HL-60 (cell line): ENCODE measurements at regions not wholly inside any gene's neighbourhood (a gene's known extent, or its start where the extent isn't known, plus 50 kb on each side); places are given as distances from the start of the nearest gene placed in this dataset.

Experiments
- DNase-seq, 2 experiments: peaks; one replicate each; pipeline ENCODE4 v3.0.0-alpha.2; 2010 to 2020; ENCODE audit warnings: low read depth in 1 of 2, low spot score in 1 of 2
- H3K27ac ChIP-seq: fragments of 250-450 bp; sonication (Bioruptor Pico); replicated peaks from 2 replicates; pipeline ENCODE4 v1.5.1; 2020; ENCODE audit warnings: mild to moderate bottlenecking, moderate library complexity
- H3K27me3 ChIP-seq: fragments of 250-450 bp; sonication (Bioruptor Pico); 2 replicates; pipeline ENCODE4 v1.5.1; 2021; ENCODE audit warnings: mild to moderate bottlenecking, moderate library complexity; ENCODE audit not compliant: insufficient read depth, poor library complexity, severe bottlenecking
- H3K4me3 ChIP-seq: replicated peaks from 2 replicates; pipeline ENCODE4 v1.5.1; 2011; ENCODE audit warnings: mild to moderate bottlenecking, control low read depth, low read length; ENCODE audit not compliant: insufficient read depth
- GABPA ChIP-seq: IDR thresholded peaks from 2 replicates; pipeline ENCODE4 v1.6.1; 2012; ENCODE audit warnings: low read depth
- POLR2AphosphoS5 ChIP-seq: IDR thresholded peaks from 2 replicates; pipeline ENCODE4 v1.6.1; 2012; ENCODE audit warnings: low read depth
- SPI1 ChIP-seq: IDR thresholded peaks from 2 replicates; pipeline ENCODE4 v1.6.1; 2012; ENCODE audit warnings: low read depth, mild to moderate bottlenecking, borderline replicate concordance
- TF ChIP-seq, protein P1 (sequence below): IDR thresholded peaks from 2 replicates; pipeline ENCODE4 v1.6.1; 2012; ENCODE audit warnings: low read depth; ENCODE audit not compliant: insufficient replicate concordance
- TF ChIP-seq, protein P2 (sequence below): IDR thresholded peaks from one replicate; pipeline ENCODE4 v1.5.1; 2011; ENCODE audit warnings: low read length, control low read depth, inconsistent platforms; ENCODE audit not compliant: insufficient read depth

DNA sequence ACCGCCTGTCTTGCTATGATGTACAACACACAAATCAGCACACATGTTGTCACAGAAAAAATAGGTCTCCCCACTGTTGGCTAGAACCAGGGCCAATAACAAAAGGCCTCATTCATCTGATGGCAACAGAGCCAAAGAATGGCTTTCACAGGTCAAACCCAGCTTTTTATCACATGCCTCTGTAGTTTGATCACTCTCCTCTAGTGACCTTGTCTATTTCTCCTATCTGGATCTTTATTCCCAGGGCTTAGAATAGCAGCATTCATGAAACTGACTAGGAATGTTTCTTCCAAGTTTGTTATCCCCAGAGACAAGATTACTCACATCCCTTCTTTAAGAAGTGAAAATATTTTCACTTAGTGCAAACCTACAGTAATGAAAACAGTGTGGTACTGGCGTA, 285.8 kb upstream of the GYPC start:
- Histone ChIP-seq H3K4me3 (no peak overlapping the region), H3K27me3 (no peaks in the 10 kb centered on the region), H3K27ac (no peak overlapping the region)
- DNase-seq: no peak
- TF ChIP-seq, protein P1, sequence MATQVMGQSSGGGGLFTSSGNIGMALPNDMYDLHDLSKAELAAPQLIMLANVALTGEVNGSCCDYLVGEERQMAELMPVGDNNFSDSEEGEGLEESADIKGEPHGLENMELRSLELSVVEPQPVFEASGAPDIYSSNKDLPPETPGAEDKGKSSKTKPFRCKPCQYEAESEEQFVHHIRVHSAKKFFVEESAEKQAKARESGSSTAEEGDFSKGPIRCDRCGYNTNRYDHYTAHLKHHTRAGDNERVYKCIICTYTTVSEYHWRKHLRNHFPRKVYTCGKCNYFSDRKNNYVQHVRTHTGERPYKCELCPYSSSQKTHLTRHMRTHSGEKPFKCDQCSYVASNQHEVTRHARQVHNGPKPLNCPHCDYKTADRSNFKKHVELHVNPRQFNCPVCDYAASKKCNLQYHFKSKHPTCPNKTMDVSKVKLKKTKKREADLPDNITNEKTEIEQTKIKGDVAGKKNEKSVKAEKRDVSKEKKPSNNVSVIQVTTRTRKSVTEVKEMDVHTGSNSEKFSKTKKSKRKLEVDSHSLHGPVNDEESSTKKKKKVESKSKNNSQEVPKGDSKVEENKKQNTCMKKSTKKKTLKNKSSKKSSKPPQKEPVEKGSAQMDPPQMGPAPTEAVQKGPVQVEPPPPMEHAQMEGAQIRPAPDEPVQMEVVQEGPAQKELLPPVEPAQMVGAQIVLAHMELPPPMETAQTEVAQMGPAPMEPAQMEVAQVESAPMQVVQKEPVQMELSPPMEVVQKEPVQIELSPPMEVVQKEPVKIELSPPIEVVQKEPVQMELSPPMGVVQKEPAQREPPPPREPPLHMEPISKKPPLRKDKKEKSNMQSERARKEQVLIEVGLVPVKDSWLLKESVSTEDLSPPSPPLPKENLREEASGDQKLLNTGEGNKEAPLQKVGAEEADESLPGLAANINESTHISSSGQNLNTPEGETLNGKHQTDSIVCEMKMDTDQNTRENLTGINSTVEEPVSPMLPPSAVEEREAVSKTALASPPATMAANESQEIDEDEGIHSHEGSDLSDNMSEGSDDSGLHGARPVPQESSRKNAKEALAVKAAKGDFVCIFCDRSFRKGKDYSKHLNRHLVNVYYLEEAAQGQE: no peak
- TF ChIP-seq, protein P2, sequence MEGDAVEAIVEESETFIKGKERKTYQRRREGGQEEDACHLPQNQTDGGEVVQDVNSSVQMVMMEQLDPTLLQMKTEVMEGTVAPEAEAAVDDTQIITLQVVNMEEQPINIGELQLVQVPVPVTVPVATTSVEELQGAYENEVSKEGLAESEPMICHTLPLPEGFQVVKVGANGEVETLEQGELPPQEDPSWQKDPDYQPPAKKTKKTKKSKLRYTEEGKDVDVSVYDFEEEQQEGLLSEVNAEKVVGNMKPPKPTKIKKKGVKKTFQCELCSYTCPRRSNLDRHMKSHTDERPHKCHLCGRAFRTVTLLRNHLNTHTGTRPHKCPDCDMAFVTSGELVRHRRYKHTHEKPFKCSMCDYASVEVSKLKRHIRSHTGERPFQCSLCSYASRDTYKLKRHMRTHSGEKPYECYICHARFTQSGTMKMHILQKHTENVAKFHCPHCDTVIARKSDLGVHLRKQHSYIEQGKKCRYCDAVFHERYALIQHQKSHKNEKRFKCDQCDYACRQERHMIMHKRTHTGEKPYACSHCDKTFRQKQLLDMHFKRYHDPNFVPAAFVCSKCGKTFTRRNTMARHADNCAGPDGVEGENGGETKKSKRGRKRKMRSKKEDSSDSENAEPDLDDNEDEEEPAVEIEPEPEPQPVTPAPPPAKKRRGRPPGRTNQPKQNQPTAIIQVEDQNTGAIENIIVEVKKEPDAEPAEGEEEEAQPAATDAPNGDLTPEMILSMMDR: no peak

DNA sequence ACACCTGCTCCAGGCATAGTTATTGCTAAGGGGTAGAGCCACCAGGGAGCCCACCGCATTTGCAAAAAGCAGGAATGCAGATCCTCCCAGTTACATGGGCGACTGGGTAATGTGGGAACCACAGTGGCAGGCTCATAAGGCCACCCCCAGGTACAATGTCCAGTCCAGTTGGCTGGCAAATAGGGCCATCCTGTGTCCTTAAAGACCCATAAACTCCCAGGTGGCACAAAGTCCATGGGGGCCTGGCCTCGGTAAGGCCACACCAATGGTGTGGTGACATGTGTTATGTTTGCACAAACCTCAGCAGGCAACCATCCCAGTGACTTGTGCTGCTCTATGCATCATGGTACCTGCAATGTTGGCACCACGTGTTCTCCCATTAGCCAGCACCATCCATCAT, 283.6 kb upstream of the GYPC start:
- H3K27ac ChIP-seq: no peak overlapping the region
- H3K27me3 ChIP-seq: no peaks in the 10 kb centered on the region
- H3K4me3 ChIP-seq: no peak overlapping the region
- no peak for DNase-seq
- no peak for TF ChIP-seq POLR2AphosphoS5
- TF ChIP-seq GABPA: no peak
- TF ChIP-seq, protein P1: no peak
- TF ChIP-seq, protein P2: no peak
- TF ChIP-seq SPI1: no peak

DNA sequence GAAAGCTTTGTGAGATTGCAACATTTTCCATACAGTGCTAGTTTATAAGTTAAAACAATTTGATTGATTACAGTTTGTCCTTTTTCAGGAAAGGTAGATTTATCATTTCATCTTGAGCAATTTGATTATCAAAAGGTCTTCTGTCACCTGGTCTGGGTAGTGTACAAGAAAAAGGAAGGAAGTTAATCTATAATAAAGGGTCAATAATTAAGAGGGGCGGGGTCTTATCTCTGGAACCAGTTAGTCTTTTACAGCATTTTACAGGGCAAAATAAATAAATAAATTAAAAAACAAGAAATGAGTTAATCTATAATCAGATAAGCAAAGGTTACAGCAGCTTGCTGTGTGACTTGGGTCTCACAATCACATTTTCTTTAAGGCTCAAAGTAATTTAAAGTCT, 277.8 kb upstream of the GYPC start:
- no peak overlapping the region for H3K4me3 ChIP-seq
- H3K27ac ChIP-seq: no peak overlapping the region
- TF ChIP-seq, protein P2: no peak
- TF ChIP-seq SPI1 (no peak), POLR2AphosphoS5 (no peak), GABPA (no peak)
- no peaks in the 10 kb centered on the region for H3K27me3 ChIP-seq
- no peak for DNase-seq

DNA sequence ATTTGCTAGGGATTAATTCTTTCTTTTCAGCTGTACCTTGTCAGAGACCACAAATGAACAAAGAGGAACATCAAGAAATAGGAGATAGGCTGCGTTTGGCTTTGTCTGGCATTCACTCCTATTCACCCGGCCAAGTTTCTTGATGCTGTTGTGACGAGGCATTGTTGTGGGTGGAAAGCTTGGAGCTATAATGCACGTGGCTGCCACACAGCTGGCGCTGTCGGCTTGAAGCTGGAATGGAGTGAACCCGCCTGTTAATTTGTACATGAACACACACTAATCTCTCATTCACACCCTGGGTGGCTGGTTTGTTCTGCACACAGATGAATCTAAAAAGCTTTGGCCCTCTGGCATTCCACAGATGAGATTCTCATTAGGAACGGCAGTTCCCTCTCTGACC, 274.9 kb upstream of the GYPC start:
- Histone ChIP-seq H3K27ac (no peak overlapping the region), H3K4me3 (no peak overlapping the region), H3K27me3 (no peaks in the 10 kb centered on the region)
- DNase-seq: no peak
- TF ChIP-seq POLR2AphosphoS5: no peak
- no peak for TF ChIP-seq GABPA
- TF ChIP-seq, protein P1: no peak
- no peak for TF ChIP-seq SPI1
- TF ChIP-seq, protein P2: no peak
